ENCODE measurements at regions not wholly inside any gene's neighbourhood (a gene's known extent, or its start where the extent isn't known, plus 50 kb on each side); places are given as distances from the start of the nearest gene placed in this dataset.

DNA sequence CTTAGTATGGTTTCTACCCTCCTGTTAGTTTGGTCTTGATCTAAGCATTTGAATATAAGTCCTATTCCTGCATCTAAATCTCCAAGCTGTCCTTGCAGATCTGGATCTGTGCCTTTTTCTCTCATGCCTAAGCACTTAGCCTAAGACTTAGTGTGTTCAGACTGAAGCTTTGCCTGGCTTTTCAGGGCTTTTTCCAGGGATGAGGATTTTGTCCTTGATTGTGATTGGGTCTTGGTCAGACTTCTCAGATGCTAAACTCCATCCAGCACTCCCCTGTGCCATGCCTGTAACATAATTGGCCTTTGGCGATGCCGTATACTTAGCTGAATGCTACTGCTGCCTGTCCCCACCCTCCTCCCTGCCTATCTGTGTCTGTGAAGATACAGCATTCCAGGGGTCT, 98.1 kb upstream of the NRIP1 start:
- intact Hi-C loops (cut with micrococcal nuclease) = loop anchor here (10.0 kb wide), 1 partner anchor 322 kb away; no protein-coding TSS in a partner anchor
- H3K4me1 Mint-ChIP-seq (ENCODE audit: insufficient read depth, unreplicated experiment) = peaks cover 13% of the 10 kb centered on the region
- no peak for DNase-seq (ENCODE audit: unreplicated experiment)
- no TSS peak for BruUV-seq (replicated peaks)
- ChIA-PET POLR2A (interaction anchor here (0.6 to 1.4 kb wide), 3 partner anchors 9 to 190 kb away, joined by 3 to 7 read pairs (median 4); partner anchors contain the start of gene NRIP1), CTCF (no interaction called here)
- no peaks in the 10 kb centered on the region for H3K27me3 Mint-ChIP-seq (ENCODE audit: insufficient read depth, unreplicated experiment)
- no peaks in the 10 kb centered on the region for H3K36me3 Mint-ChIP-seq (ENCODE audit: insufficient read depth, unreplicated experiment)
- H3K4me3 Mint-ChIP-seq (ENCODE audit: unreplicated experiment) = no peak overlapping the region
- H3K9me3 Mint-ChIP-seq (ENCODE audit: unreplicated experiment) = peaks cover 5% of the 10 kb centered on the region
- H3K27ac Mint-ChIP-seq (ENCODE audit: low read depth, unreplicated experiment) = no peak overlapping the region
- TF ChIP-seq, protein P1, sequence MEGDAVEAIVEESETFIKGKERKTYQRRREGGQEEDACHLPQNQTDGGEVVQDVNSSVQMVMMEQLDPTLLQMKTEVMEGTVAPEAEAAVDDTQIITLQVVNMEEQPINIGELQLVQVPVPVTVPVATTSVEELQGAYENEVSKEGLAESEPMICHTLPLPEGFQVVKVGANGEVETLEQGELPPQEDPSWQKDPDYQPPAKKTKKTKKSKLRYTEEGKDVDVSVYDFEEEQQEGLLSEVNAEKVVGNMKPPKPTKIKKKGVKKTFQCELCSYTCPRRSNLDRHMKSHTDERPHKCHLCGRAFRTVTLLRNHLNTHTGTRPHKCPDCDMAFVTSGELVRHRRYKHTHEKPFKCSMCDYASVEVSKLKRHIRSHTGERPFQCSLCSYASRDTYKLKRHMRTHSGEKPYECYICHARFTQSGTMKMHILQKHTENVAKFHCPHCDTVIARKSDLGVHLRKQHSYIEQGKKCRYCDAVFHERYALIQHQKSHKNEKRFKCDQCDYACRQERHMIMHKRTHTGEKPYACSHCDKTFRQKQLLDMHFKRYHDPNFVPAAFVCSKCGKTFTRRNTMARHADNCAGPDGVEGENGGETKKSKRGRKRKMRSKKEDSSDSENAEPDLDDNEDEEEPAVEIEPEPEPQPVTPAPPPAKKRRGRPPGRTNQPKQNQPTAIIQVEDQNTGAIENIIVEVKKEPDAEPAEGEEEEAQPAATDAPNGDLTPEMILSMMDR (IDR thresholded peaks at IDR 0.05; ENCODE audit: unreplicated experiment) = no peak

GRCh38 chr21:15164273-15164672, 99.5 kb upstream of the NRIP1 start:
- ChIA-PET CTCF (interaction anchor here (0.5 to 1.4 kb wide), 3 partner anchors 8 to 260 kb away, joined by 3 read pairs; partner anchors contain the start of gene NRIP1), POLR2A (interaction anchor here (0.8 to 1.8 kb wide), 3 partner anchors 13 to 99 kb away, joined by 3 to 13 read pairs (median 7); partner anchors contain the start of gene NRIP1)
- Mint-ChIP-seq H3K9me3 (ENCODE audit: unreplicated experiment) (peaks cover 5% of the 10 kb centered on the region), H3K4me1 (ENCODE audit: insufficient read depth, unreplicated experiment) (peaks cover 13% of the 10 kb centered on the region), H3K27me3 (ENCODE audit: insufficient read depth, unreplicated experiment) (no peaks in the 10 kb centered on the region), H3K4me3 (ENCODE audit: unreplicated experiment) (peak overlapping the region; percentile 41), H3K27ac (ENCODE audit: low read depth, unreplicated experiment) (peak overlapping the region; percentile 50), H3K36me3 (ENCODE audit: insufficient read depth, unreplicated experiment) (no peaks in the 10 kb centered on the region)
- TF ChIP-seq, protein P1 (IDR thresholded peaks at IDR 0.05; ENCODE audit: unreplicated experiment) = no peak
- no TSS peak for BruUV-seq (replicated peaks)
- intact Hi-C loops (cut with micrococcal nuclease) = loop anchor here (10.0 kb wide), 1 partner anchor 321 kb away; no protein-coding TSS in a partner anchor
- no peak for DNase-seq (ENCODE audit: unreplicated experiment)

GRCh38 chr21:15164678-15165303, 100.0 kb upstream of the NRIP1 start:
- ChIA-PET POLR2A (interaction anchor here (0.8 to 1.8 kb wide), 5 partner anchors 19 to 99 kb away, joined by 3 to 13 read pairs (median 4); partner anchors contain the start of gene NRIP1), CTCF (interaction anchor here (0.8 to 1.4 kb wide), 3 partner anchors 8 to 100 kb away, joined by 3 read pairs; partner anchors contain the start of gene NRIP1)
- TF ChIP-seq, protein P1 (IDR thresholded peaks at IDR 0.05; ENCODE audit: unreplicated experiment) = no peak
- Mint-ChIP-seq H3K4me3 (ENCODE audit: unreplicated experiment) (peak overlapping the region; percentile 41), H3K36me3 (ENCODE audit: insufficient read depth, unreplicated experiment) (no peaks in the 10 kb centered on the region), H3K9me3 (ENCODE audit: unreplicated experiment) (peaks cover 5% of the 10 kb centered on the region), H3K4me1 (ENCODE audit: insufficient read depth, unreplicated experiment) (peaks cover 13% of the 10 kb centered on the region), H3K27ac (ENCODE audit: low read depth, unreplicated experiment) (peak overlapping the region; percentile 50), H3K27me3 (ENCODE audit: insufficient read depth, unreplicated experiment) (no peaks in the 10 kb centered on the region)
- peak; percentile 96 for DNase-seq (ENCODE audit: unreplicated experiment)
- intact Hi-C loops (cut with micrococcal nuclease) = loop anchor here (10.0 kb wide), 1 partner anchor 320 kb away; no protein-coding TSS in a partner anchor
- BruUV-seq (replicated peaks) = no TSS peak

DNA sequence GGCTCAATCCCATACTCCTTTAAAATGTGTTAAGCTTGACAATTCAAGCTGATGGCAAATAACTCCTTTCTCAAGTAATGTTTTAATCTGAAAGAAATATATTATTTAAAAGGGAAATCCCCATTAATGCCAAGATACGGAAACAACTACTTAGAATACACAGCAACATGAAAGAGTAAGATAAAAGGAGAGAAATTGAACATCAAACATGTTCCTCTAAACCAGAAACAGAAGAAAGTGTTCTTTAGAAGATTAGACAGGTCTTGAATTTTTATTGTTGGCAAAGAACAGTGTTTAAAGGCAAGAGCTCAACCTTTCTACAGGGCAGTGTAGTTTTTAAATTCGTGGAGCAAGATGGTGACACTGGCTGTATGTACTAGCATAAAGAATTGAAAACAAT, 105.8 kb upstream of the NRIP1 start:
- BruUV-seq (replicated peaks) = no TSS peak
- H3K4me1 Mint-ChIP-seq (ENCODE audit: insufficient read depth, unreplicated experiment) = no peaks in the 10 kb centered on the region
- no peaks in the 10 kb centered on the region for H3K9me3 Mint-ChIP-seq (ENCODE audit: unreplicated experiment)
- H3K27ac Mint-ChIP-seq (ENCODE audit: low read depth, unreplicated experiment) = no peak overlapping the region
- ChIA-PET POLR2A (interaction anchor here (0.7 to 0.8 kb wide), 2 partner anchors 22 to 277 kb away, joined by 3 read pairs; no protein-coding TSS in a partner anchor), CTCF (no interaction called here)
- H3K36me3 Mint-ChIP-seq (ENCODE audit: insufficient read depth, unreplicated experiment) = peaks cover 8% of the 10 kb centered on the region
- TF ChIP-seq, protein P1 (IDR thresholded peaks at IDR 0.05; ENCODE audit: unreplicated experiment) = no peak
- intact Hi-C loops (cut with micrococcal nuclease) = no loop called here
- H3K27me3 Mint-ChIP-seq (ENCODE audit: insufficient read depth, unreplicated experiment) = no peaks in the 10 kb centered on the region
- no peak overlapping the region for H3K4me3 Mint-ChIP-seq (ENCODE audit: unreplicated experiment)
- no peak for DNase-seq (ENCODE audit: unreplicated experiment)

Data from MCF 10A (cell line).